NCI-H2196 (cell line): ENCODE measurements at regions not wholly inside any gene's neighbourhood (a gene's known extent, or its start where the extent isn't known, plus 50 kb on each side); places are given as distances from the start of the nearest gene placed in this dataset.
A peak's percentile ranks its signal among the peaks of the same experiment; 100 is the strongest.

Source experiments
- DNase-seq: peaks from one replicate; lab custom pipeline; 2025; ENCODE audit not compliant: unreplicated experiment; lab: John Stamatoyannopoulos, UW

DNA sequence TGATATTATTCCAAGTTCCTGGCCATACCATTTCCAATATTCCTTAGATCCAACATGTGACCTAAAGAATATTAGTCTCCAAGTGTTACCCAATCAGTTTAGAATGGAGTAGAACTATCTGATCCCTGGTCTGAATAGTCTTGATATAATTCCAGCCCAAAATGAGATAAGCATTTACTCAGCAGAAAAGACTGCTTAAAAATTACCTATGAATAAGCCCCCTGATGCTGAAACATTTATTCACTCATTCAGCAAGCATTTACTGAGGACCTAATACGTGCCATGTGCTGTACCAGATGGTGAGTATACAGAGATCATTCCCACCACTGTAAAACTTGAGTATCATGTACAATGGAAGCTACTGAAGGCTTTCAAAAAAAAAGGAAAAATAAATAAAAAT lies 157.0 kb downstream of the FAM114A2 start:
- no peak for DNase-seq

GRCh38 chr5:153880106-153880505 lies 158.6 kb downstream of the FAM114A2 start:
- DNase-seq: peak; percentile 55

- DNase-seq: no peak
Measured at GRCh38 chr5:153879596-153879995, 159.1 kb downstream of the FAM114A2 start.

- no peak for DNase-seq
Measured at GRCh38 chr5:153866176-153866575, 172.5 kb downstream of the FAM114A2 start.

GRCh38 chr5:153865016-153865415 lies 173.7 kb downstream of the FAM114A2 start:
- DNase-seq: no peak

- no peak for DNase-seq
Measured at GRCh38 chr5:153863951-153864350, 174.8 kb downstream of the FAM114A2 start.
